Neural cell (in vitro differentiated cells): ENCODE measurements at regions not wholly inside any gene's neighbourhood (a gene's known extent, or its start where the extent isn't known, plus 50 kb on each side); places are given as distances from the start of the nearest gene placed in this dataset.

Source experiments
- H2AFZ ChIP-seq: fragments of 200-600, 300-800 bp; sonication (generic), shearing (Covaris generic); 2 replicates; pipeline ENCODE4 v1.6.0; 2014; ENCODE audit warnings: low read depth, mild to moderate bottlenecking, antibody characterized with exemption, low read length, moderate library complexity
- H3F3A ChIP-seq: fragments of 200-600 bp; shearing (Covaris generic); 2 replicates; pipeline ENCODE4 v1.6.1; 2016; ENCODE audit warnings: mild to moderate bottlenecking, moderate library complexity, mixed read lengths, antibody characterized with exemption, low read length; ENCODE audit not compliant: insufficient read depth, poor library complexity, severe bottlenecking
- H3K27ac ChIP-seq: fragments of 200-600, 300-800 bp; sonication (generic), shearing (Covaris generic); 2 replicates; pipeline ENCODE4 v1.5.1; 2014; ENCODE audit warnings: mild to moderate bottlenecking, low read length, moderate library complexity
- H3K27me3 ChIP-seq: fragments of 300-800, 200-600 bp; sonication (generic), shearing (Covaris generic); 2 replicates; pipeline ENCODE4 v1.6.0; 2014; ENCODE audit warnings: mild to moderate bottlenecking, low read depth, low read length, moderate library complexity; ENCODE audit not compliant: insufficient read depth
- H3K36me3 ChIP-seq: fragments of 300-800, 200-600 bp; sonication (generic), shearing (Covaris generic); 2 replicates; pipeline ENCODE4 v1.5.1; 2014; ENCODE audit warnings: mild to moderate bottlenecking, antibody characterized with exemption, low read length, moderate library complexity; ENCODE audit not compliant: insufficient read depth
- H3K4me2 ChIP-seq: fragments of 300-800, 200-600 bp; sonication (generic), shearing (Covaris generic); 2 replicates; pipeline ENCODE4 v1.6.0; 2014; ENCODE audit warnings: mild to moderate bottlenecking, low read length
- H3K4me3 ChIP-seq: fragments of 300-800, 200-600 bp; sonication (generic), shearing (Covaris generic); 2 replicates; pipeline ENCODE4 v1.5.1; 2014; ENCODE audit warnings: mild to moderate bottlenecking, low read length, moderate library complexity
- H3K79me2 ChIP-seq: fragments of 200-600 bp; shearing (Covaris generic); replicated peaks from 2 replicates; pipeline ENCODE4 v1.6.0; 2014; ENCODE audit warnings: mild to moderate bottlenecking, low read length, moderate library complexity; ENCODE audit not compliant: insufficient read depth
- H3K9ac ChIP-seq: fragments of 300-800, 200-600 bp; sonication (generic), shearing (Covaris generic); 2 replicates; pipeline ENCODE4 v1.6.1; 2016; ENCODE audit warnings: mild to moderate bottlenecking, low read length, mixed read lengths
- H3K9me2 ChIP-seq: fragments of 200-600 bp; shearing (Covaris generic); 2 replicates; pipeline ENCODE4 v1.6.1; 2016; ENCODE audit warnings: mild to moderate bottlenecking, low read length, mixed read lengths; ENCODE audit not compliant: insufficient read depth
- H3K9me3 ChIP-seq: fragments of 200-600, 300-800 bp; sonication (generic), shearing (Covaris generic); 2 replicates; pipeline ENCODE4 v1.6.1; 2016; ENCODE audit warnings: mild to moderate bottlenecking, mixed run types, low read length, moderate library complexity, mixed read lengths
- H4K20me1 ChIP-seq: fragments of 200-600 bp; shearing (Covaris generic); 2 replicates; pipeline ENCODE4 v1.6.1; 2016; ENCODE audit warnings: mild to moderate bottlenecking, mixed run types; ENCODE audit not compliant: insufficient read depth
- CTCF ChIP-seq: fragments of 450-650 bp; IDR thresholded peaks from 2 replicates; pipeline ENCODE4 v1.5.1; 2014; ENCODE audit warnings: antibody characterized with exemption, mild to moderate bottlenecking, moderate library complexity; ENCODE audit not compliant: poor library complexity, severe bottlenecking
- EP300 ChIP-seq: fragments of 450-650 bp; conservative IDR thresholded peaks from 2 replicates; pipeline ENCODE4 v1.6.1; 2014; ENCODE audit warnings: antibody characterized with exemption, mild to moderate bottlenecking, moderate library complexity; ENCODE audit not compliant: poor library complexity, severe bottlenecking
- EZH2 ChIP-seq: fragments of 200-600, 300-800 bp; shearing (Covaris generic), sonication (generic); IDR thresholded peaks from 2 replicates; pipeline ENCODE4 v1.6.1; 2014; ENCODE audit warnings: antibody characterized with exemption, low read length, borderline replicate concordance, mild to moderate bottlenecking; ENCODE audit not compliant: insufficient read depth, poor library complexity, severe bottlenecking
- MXI1 ChIP-seq: fragments of 450-650 bp; conservative IDR thresholded peaks from 2 replicates; pipeline ENCODE4 v1.6.1; 2014; ENCODE audit warnings: antibody characterized with exemption, mild to moderate bottlenecking; ENCODE audit not compliant: poor library complexity, severe bottlenecking
- POLR2AphosphoS5 ChIP-seq: IDR thresholded peaks from 2 replicates; pipeline ENCODE4 v1.6.1; 2012
- RAD21 ChIP-seq: fragments of 450-650 bp; conservative IDR thresholded peaks from 2 replicates; pipeline ENCODE4 v1.6.1; 2014; ENCODE audit warnings: antibody characterized with exemption, mild to moderate bottlenecking, moderate library complexity
- SMC3 ChIP-seq: fragments of 450-650 bp; conservative IDR thresholded peaks from 2 replicates; pipeline ENCODE4 v1.6.1; 2014; ENCODE audit warnings: antibody characterized with exemption, mild to moderate bottlenecking, moderate library complexity; ENCODE audit not compliant: poor library complexity
- TAF1 ChIP-seq: IDR thresholded peaks from 2 replicates; pipeline ENCODE4 v1.6.1; 2012; ENCODE audit warnings: low read depth
- TF ChIP-seq, protein P1 (sequence below): IDR thresholded peaks from 2 replicates; pipeline ENCODE4 v1.6.1; 2012; ENCODE audit warnings: borderline replicate concordance

DNA sequence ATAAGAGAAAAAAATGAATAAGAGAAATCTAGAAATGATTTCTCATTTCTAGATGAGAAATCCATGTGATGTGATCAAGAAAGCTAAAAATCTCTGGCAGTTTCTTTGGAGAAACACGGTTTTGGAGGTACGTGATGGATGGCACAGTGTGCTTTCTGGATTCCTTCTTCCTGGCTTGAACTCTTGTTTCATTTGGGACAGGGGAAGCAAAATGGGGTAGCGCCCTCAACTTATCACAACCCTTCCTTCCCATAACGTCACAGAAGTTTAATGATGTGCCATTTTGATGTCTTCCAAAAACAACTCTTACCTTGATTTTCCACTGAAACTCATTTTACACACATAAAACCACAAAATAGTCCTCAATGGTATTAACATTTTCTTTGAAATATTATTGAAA is 1037.3 kb downstream of the ROBO2 start:
- H3K36me3 ChIP-seq = no peaks in the 10 kb centered on the region
- no peak overlapping the region for H2AFZ ChIP-seq
- no peak for TF ChIP-seq EZH2
- TF ChIP-seq EP300 = no peak
- no peak for TF ChIP-seq RAD21
- no peaks in the 10 kb centered on the region for H3K9me3 ChIP-seq
- no peaks in the 10 kb centered on the region for H3F3A ChIP-seq
- no peak overlapping the region for H3K9ac ChIP-seq
- no peaks in the 10 kb centered on the region for H3K9me2 ChIP-seq
- H3K27ac ChIP-seq = no peak overlapping the region
- H3K27me3 ChIP-seq = no peaks in the 10 kb centered on the region
- no peak overlapping the region for H3K4me2 ChIP-seq
- no peaks in the 10 kb centered on the region for H4K20me1 ChIP-seq
- H3K4me3 ChIP-seq = no peak overlapping the region
- no peaks in the 10 kb centered on the region for H3K79me2 ChIP-seq

DNA sequence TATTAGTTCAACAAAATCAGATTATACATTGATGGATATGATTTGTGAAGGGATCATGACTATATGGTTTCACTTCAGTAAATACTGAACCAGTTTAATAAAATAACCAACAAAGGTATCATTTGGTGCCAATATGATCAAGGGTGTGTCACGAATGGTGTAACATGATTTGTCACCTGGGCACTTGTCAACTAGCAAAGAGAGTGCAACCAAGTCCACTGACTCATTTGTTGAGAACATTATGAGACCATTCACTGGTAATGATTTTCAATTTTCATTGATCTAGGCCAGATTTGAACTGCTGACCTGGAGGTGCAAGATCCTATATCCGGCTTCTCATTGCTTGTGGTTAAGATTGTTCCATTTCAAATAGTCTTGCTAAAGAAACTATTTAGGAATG is 1037.9 kb downstream of the ROBO2 start:
- no peak for TF ChIP-seq POLR2AphosphoS5
- no peak overlapping the region for H3K27ac ChIP-seq

DNA sequence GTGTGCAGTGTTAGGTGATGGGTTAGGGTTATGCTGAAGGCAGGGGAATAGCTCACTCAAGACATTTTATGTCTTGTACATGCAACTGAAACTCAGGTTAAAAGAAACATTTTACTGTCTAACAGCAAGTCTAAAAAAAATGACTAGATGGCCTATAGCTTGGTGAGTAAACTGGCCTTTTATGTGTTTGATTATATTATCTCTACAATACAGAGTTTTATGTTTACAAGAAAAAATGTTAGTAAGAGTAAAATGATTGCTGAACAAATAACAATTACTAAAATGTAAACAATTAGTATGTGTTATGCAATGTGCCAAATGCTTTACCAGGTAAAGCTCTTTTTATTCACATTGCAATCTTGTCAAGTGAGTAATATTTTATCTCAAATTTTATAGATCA is 1039.6 kb downstream of the ROBO2 start:
- Histone ChIP-seq H3K27ac (no peak overlapping the region), H4K20me1 (no peaks in the 10 kb centered on the region), H3K9ac (no peak overlapping the region), H3K9me3 (no peaks in the 10 kb centered on the region), H3K79me2 (no peaks in the 10 kb centered on the region), H2AFZ (no peak overlapping the region), H3K4me3 (no peak overlapping the region), H3K4me2 (no peak overlapping the region), H3K27me3 (no peaks in the 10 kb centered on the region), H3F3A (no peaks in the 10 kb centered on the region), H3K36me3 (no peaks in the 10 kb centered on the region), H3K9me2 (no peaks in the 10 kb centered on the region)
- TF ChIP-seq RAD21 (no peak), TAF1 (no peak), EP300 (no peak), MXI1 (no peak), CTCF (no peak), POLR2AphosphoS5 (no peak), EZH2 (no peak), SMC3 (no peak)
- TF ChIP-seq, protein P1, sequence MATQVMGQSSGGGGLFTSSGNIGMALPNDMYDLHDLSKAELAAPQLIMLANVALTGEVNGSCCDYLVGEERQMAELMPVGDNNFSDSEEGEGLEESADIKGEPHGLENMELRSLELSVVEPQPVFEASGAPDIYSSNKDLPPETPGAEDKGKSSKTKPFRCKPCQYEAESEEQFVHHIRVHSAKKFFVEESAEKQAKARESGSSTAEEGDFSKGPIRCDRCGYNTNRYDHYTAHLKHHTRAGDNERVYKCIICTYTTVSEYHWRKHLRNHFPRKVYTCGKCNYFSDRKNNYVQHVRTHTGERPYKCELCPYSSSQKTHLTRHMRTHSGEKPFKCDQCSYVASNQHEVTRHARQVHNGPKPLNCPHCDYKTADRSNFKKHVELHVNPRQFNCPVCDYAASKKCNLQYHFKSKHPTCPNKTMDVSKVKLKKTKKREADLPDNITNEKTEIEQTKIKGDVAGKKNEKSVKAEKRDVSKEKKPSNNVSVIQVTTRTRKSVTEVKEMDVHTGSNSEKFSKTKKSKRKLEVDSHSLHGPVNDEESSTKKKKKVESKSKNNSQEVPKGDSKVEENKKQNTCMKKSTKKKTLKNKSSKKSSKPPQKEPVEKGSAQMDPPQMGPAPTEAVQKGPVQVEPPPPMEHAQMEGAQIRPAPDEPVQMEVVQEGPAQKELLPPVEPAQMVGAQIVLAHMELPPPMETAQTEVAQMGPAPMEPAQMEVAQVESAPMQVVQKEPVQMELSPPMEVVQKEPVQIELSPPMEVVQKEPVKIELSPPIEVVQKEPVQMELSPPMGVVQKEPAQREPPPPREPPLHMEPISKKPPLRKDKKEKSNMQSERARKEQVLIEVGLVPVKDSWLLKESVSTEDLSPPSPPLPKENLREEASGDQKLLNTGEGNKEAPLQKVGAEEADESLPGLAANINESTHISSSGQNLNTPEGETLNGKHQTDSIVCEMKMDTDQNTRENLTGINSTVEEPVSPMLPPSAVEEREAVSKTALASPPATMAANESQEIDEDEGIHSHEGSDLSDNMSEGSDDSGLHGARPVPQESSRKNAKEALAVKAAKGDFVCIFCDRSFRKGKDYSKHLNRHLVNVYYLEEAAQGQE = no peak

More for the DNA sequence above, 1037.9 kb downstream of the ROBO2 start:
- Histone ChIP-seq H3K9me3 (no peaks in the 10 kb centered on the region), H2AFZ (no peak overlapping the region), H3K27me3 (no peaks in the 10 kb centered on the region), H3K79me2 (no peaks in the 10 kb centered on the region), H3F3A (no peaks in the 10 kb centered on the region), H3K9ac (no peak overlapping the region), H3K36me3 (no peaks in the 10 kb centered on the region), H3K4me2 (no peak overlapping the region), H3K4me3 (no peak overlapping the region), H3K9me2 (no peaks in the 10 kb centered on the region), H4K20me1 (no peaks in the 10 kb centered on the region)
